RWPE2 (cell line): ENCODE measurements at regions not wholly inside any gene's neighbourhood (a gene's known extent, or its start where the extent isn't known, plus 50 kb on each side); places are given as distances from the start of the nearest gene placed in this dataset.

Experiments used
- ATAC-seq: fragments of 200-7000 bp; cut with Tn5 transposase; 3 replicates; pipeline ENCODE4 v1.9.1; 2021; ENCODE audit warnings: low read depth
- DNase-seq: peaks from one replicate; pipeline ENCODE4 v3.0.0-alpha.2; 2020; ENCODE audit warnings: low spot score
- H3K27ac ChIP-seq: fragments of 450-650 bp; 2 replicates; pipeline ENCODE4 v1.5.1; 2017; ENCODE audit warnings: mild to moderate bottlenecking; ENCODE audit not compliant: poor library complexity, severe bottlenecking
- H3K27me3 ChIP-seq: fragments of 250-450 bp; sonication (Bioruptor Pico); 2 replicates; pipeline ENCODE4 v1.5.1; 2021; ENCODE audit warnings: mild to moderate bottlenecking, moderate library complexity; ENCODE audit not compliant: insufficient read depth, poor library complexity, severe bottlenecking
- H3K36me3 ChIP-seq: fragments of 250-450 bp; sonication (Bioruptor Pico); 2 replicates; pipeline ENCODE4 v1.5.1; 2020; ENCODE audit warnings: low read depth, mild to moderate bottlenecking, moderate library complexity
- H3K4me1 ChIP-seq: fragments of 250-450 bp; sonication (Bioruptor Pico); 2 replicates; pipeline ENCODE4 v1.5.1; 2021; ENCODE audit warnings: mild to moderate bottlenecking, moderate library complexity; ENCODE audit not compliant: insufficient read depth, poor library complexity, severe bottlenecking
- H3K4me3 ChIP-seq: fragments of 250-450 bp; sonication (Bioruptor Pico); 2 replicates; pipeline ENCODE4 v1.5.1; 2021; ENCODE audit warnings: mild to moderate bottlenecking, moderate library complexity; ENCODE audit not compliant: severe bottlenecking
- H3K9me3 ChIP-seq: fragments of 250-450 bp; sonication (Bioruptor Pico); 2 replicates; pipeline ENCODE4 v1.5.1; 2021; ENCODE audit warnings: mild to moderate bottlenecking, moderate library complexity; ENCODE audit not compliant: severe bottlenecking
- TF ChIP-seq, protein P1 (sequence below): fragments of 450-650 bp; IDR thresholded peaks from one replicate; pipeline ENCODE4 v1.5.1; 2017; ENCODE audit warnings: mild to moderate bottlenecking, moderate library complexity; ENCODE audit not compliant: poor library complexity, severe bottlenecking

GRCh38 chr15:25175033-25175788, 220.4 kb downstream of the SNRPN start:
- Histone ChIP-seq H3K27me3 (no peaks in the 10 kb centered on the region), H3K4me3 (no peak overlapping the region), H3K9me3 (peaks cover 76% of the 10 kb centered on the region), H3K27ac (no peak overlapping the region), H3K4me1 (no peaks in the 10 kb centered on the region), H3K36me3 (no peaks in the 10 kb centered on the region)
- DNase-seq (peak; percentile 51), ATAC-seq (no peak)
- TF ChIP-seq, protein P1, sequence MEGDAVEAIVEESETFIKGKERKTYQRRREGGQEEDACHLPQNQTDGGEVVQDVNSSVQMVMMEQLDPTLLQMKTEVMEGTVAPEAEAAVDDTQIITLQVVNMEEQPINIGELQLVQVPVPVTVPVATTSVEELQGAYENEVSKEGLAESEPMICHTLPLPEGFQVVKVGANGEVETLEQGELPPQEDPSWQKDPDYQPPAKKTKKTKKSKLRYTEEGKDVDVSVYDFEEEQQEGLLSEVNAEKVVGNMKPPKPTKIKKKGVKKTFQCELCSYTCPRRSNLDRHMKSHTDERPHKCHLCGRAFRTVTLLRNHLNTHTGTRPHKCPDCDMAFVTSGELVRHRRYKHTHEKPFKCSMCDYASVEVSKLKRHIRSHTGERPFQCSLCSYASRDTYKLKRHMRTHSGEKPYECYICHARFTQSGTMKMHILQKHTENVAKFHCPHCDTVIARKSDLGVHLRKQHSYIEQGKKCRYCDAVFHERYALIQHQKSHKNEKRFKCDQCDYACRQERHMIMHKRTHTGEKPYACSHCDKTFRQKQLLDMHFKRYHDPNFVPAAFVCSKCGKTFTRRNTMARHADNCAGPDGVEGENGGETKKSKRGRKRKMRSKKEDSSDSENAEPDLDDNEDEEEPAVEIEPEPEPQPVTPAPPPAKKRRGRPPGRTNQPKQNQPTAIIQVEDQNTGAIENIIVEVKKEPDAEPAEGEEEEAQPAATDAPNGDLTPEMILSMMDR: no peak

GRCh38 chr15:25175789-25176615, 221.2 kb downstream of the SNRPN start:
- TF ChIP-seq, protein P1: no peak
- no peak for ATAC-seq

GRCh38 chr15:25176616-25176923, 221.8 kb downstream of the SNRPN start:
- peaks cover 74% of the 10 kb centered on the region for H3K9me3 ChIP-seq
- no peak overlapping the region for H3K4me3 ChIP-seq
- TF ChIP-seq, protein P1: no peak
- H3K4me1 ChIP-seq: no peaks in the 10 kb centered on the region
- no peak overlapping the region for H3K27ac ChIP-seq
- peak; percentile 46 for DNase-seq
- no peaks in the 10 kb centered on the region for H3K27me3 ChIP-seq
- ATAC-seq: no peak
- no peaks in the 10 kb centered on the region for H3K36me3 ChIP-seq

More at GRCh38 chr15:25175789-25176615, 221.2 kb downstream of the SNRPN start:
- Histone ChIP-seq H3K27ac (no peak overlapping the region), H3K9me3 (peaks cover 75% of the 10 kb centered on the region), H3K36me3 (no peaks in the 10 kb centered on the region), H3K4me3 (no peak overlapping the region), H3K27me3 (no peaks in the 10 kb centered on the region), H3K4me1 (no peaks in the 10 kb centered on the region)
- DNase-seq: peak; percentile 47

DNA sequence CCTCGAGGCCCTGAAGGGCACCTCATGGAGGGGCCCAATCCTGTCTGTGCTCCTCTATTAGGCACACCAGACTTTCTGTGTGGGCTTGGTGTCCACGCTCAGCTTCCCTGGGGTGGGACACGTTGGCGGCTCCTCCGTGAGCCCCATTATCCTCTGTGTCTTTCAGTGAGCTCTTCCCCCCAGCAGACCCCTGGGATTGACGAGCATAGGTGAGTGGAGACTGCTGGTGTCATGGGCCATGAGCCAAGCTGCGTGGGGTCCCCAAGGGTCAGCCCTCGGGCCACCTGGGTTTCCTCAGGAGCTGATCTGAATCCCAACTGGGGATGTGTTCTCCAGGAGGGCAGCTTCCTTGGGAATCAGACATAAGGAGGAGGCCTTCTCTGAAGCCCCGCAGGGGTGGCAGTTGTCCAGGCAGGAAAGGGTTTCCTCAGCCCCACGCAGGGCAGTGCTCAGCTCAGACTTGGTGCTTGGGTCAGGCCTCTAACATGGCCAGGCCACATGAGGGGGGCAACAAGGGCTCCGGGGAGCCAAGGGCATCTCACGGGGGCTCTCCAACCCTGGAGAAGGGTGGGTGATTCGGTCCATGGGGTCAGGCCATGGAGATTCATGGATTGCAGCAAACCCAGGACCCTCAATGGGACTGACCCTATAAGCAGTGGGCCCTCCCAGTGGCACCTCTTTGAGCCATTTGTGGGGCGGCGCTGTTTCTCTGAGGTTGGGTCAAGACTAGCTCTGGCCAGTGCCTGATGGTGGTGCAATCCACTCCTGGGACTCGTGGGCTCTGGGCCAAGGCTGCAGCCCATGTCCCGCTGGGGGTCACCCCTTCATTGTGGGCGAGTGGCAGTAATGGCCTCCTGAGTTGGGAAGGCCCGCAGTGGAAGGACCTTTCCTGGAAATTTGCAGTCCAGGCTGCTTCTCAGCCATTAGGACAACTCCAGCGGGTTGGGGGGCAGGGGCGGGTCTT, 222.5 kb downstream of the SNRPN start:
- DNase-seq (peak; percentile 65), ATAC-seq (no peak)
- Histone ChIP-seq H3K4me3 (no peak overlapping the region), H3K9me3 (peaks cover 73% of the 10 kb centered on the region), H3K4me1 (no peaks in the 10 kb centered on the region), H3K36me3 (no peaks in the 10 kb centered on the region), H3K27me3 (no peaks in the 10 kb centered on the region), H3K27ac (no peak overlapping the region)
- TF ChIP-seq, protein P1: no peak
